Endothelial cell of umbilical vein (primary cell): ENCODE measurements at regions not wholly inside any gene's neighbourhood (a gene's known extent, or its start where the extent isn't known, plus 50 kb on each side); places are given as distances from the start of the nearest gene placed in this dataset.

Source experiments
- EZH2 ChIP-seq: IDR thresholded peaks from 2 replicates; pipeline ENCODE4 v1.6.1; 2012; ENCODE audit warnings: borderline replicate concordance, low read depth, mild to moderate bottlenecking, moderate library complexity, low read length, inconsistent platforms; ENCODE audit not compliant: severe bottlenecking
- GATA2 ChIP-seq: IDR thresholded peaks from 2 replicates; pipeline ENCODE4 v1.7.0; 2011; ENCODE audit warnings: low read depth, mild to moderate bottlenecking, moderate library complexity, mixed read lengths, low read length; ENCODE audit not compliant: insufficient read length, insufficient read depth
- POLR2A ChIP-seq: IDR thresholded peaks from 2 replicates; pipeline ENCODE4 v1.6.1; 2012; ENCODE audit warnings: low read depth, mild to moderate bottlenecking, control low read depth, low read length
- TF ChIP-seq, protein P1 (sequence below), 2 donors: IDR thresholded peaks; 1 replicate in 1 of 2; 2 replicates in 1 of 2; pipeline ENCODE4 v1.5.1; 2011; ENCODE audit warnings: low read length in 2 of 2, mild to moderate bottlenecking in 2 of 2, moderate library complexity in 2 of 2, control low read depth in 1 of 2, inconsistent platforms in 1 of 2, low read depth in 1 of 2; ENCODE audit not compliant: insufficient read depth in 1 of 2; ENCODE audit errors: extremely low read depth in 1 of 2

DNA sequence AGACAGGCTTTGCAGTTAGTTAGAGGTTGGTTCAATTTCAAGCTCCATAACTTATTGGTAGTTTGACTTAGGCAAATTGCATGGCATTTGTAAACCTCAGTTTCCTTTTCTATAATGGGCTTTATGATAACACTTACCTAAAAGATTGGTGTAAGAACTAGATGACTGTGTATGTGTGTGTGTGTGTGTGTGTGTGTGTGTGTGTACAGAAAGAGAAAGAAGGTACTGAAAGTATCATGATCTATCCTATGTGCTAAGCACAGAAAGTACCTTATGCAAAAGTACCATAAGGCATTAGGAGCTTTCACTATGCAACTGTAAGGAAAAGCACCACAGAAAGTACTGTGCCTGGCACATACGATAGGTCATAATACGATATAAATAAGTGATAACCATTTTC, 304.3 kb upstream of the KITLG start:
- TF ChIP-seq, protein P1, sequence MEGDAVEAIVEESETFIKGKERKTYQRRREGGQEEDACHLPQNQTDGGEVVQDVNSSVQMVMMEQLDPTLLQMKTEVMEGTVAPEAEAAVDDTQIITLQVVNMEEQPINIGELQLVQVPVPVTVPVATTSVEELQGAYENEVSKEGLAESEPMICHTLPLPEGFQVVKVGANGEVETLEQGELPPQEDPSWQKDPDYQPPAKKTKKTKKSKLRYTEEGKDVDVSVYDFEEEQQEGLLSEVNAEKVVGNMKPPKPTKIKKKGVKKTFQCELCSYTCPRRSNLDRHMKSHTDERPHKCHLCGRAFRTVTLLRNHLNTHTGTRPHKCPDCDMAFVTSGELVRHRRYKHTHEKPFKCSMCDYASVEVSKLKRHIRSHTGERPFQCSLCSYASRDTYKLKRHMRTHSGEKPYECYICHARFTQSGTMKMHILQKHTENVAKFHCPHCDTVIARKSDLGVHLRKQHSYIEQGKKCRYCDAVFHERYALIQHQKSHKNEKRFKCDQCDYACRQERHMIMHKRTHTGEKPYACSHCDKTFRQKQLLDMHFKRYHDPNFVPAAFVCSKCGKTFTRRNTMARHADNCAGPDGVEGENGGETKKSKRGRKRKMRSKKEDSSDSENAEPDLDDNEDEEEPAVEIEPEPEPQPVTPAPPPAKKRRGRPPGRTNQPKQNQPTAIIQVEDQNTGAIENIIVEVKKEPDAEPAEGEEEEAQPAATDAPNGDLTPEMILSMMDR (IDR thresholded peaks at IDR 0.05; ENCODE audit: extremely low read depth in 1 of 2, insufficient read depth in 1 of 2, low read depth in 1 of 2, low read length in 2 of 2): no peak
- TF ChIP-seq EZH2 (no peak), GATA2 (no peak), POLR2A (no peak)
